Eye (tissue), 1 donor: ENCODE measurements at regions not wholly inside any gene's neighbourhood (a gene's known extent, or its start where the extent isn't known, plus 50 kb on each side); places are given as distances from the start of the nearest gene placed in this dataset.

Source experiments
- DNase-seq: peaks from one replicate; pipeline ENCODE4 v3.0.0-alpha.2; 2015

DNA sequence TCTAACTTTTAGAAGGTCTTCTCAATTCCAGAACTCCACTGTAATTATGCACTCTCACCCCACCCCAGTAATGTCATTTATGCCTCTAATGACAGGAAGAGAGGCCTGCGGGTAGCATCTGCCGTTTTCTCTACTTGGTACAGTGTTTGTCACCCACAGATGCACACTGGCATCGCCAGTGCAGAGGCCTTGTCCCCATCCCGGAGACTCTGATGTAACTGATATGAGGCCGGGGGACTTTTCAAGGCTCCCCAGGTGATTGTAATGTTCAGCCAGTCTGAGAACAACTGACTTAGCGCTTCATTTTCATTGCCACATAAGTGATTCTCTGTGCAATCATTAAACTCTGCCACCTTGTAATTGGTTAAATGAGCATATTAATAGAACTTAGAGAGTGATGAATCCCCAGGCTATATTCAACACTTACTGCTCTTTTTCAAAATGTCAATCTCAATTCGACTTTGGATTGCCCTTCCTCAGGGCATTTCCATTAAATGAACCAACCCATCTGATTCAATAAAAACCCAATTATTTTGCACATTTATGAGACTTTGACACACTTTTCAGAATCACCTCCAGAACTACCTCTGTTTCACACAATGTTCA, 113.2 kb downstream of the HERPUD2 start:
- DNase-seq, result no peak

DNA sequence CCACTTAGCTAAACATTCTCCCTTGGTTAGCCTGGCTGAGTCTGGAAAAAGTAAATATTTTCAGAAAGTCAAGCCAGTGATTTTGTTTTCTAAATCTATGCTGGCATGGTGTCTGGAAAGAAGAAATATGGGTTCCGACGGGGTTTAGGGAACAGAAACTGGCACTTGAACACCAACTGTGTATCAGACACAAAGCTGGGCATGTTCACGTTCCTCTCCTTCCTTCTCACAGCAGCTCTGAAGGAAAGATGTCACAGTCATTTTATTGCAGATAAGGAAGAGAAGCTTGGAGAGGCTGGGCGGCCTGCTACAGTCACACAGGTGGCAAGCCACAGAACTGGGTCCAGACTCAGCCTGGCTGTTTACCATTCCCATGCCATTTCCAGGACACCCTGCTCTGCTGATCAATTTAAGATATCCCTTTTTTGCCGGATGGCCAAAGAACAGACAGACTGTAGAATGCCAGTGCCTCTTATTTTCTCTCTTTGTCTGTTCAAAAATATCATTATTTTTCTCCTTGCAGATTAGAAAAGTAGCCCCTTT, 118.8 kb downstream of the HERPUD2 start:
- no peak for DNase-seq

DNA sequence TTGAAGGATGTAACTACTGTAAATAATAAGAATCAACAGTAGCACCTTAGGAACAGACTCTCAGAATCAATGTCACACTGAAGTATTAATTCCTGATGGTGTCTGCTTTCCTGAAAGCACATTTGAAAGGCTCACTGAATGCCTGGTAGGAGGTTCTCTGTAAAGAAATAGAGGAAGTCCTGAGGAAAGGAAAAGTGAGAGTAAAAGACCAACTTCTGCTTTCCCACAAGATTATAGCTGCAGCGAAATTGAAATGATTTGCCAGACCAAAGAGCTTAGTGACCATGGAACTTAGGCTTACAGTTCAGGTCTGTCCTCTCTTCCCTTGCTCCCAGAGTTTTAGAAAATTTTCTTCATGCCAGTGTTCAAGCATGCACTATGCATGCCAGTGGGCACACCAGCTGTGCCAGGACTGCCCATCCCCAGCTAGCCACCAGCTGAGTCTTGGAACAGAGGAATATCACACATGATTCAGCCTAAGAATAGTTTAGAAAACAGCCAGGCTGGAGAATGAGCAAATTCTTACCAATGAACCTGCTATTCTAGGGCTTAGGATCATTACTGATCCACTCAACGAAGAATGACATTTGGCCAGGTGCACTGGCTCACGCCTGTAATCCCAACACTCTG, 123.2 kb downstream of the HERPUD2 start:
- no peak for DNase-seq

DNA sequence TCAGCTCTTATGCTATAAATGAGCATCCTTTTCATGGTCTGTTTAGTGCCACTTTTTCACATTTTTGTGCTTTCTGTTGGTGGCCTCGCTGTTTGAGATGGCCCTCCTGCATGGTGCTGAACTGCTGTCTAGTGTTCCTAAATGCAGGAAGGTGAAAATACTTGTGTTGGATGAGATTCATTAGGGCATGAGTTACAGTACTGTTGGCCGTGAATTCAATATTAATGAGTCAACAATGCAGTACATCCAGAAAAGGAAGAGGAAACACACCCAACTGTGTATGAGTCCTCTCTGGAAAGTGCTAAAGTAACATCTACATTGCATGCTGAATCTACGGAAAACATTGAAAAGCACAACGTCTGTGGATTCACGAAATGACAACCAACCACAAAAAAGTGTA, 124.0 kb downstream of the HERPUD2 start:
- no peak for DNase-seq

DNA sequence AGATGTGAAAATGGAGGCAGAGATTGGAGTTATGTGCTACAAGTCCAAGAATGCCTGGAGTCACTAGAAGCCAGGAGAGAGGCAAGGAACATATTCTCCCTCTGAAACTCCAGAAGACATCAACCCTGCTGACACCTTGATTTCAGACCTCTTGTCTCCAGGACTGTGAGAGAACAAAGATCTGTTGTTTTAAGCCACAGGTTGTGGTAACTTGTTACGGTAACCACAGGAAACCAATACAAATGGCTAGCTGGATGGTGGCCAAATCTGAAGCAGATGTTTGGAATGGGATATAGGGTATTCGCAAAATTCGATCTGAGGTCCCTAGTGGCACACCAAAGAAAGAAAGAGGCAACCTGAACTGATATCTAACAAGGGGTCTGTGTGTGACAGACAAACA, 129.0 kb downstream of the HERPUD2 start:
- DNase-seq, result no peak

DNA sequence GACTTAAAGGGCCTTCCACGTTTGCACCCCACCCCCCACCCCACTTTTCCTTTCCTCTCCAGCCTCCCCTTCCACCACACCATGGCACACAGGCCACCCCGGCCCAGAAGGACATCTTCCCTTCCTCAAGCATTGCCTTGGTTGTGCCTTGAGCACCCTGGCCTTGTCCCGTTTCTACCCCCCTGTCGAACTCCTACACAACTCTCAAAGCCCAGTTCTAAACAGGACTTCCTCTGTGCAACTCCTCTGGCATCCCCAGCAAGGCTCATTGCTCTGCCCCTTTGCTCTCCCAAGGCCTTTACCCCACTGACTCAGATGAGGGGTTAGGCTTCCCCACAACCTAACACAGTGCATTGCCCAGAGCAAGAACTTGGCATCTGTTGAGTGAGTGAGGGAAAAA, 136.1 kb downstream of the HERPUD2 start:
- no peak for DNase-seq

DNA sequence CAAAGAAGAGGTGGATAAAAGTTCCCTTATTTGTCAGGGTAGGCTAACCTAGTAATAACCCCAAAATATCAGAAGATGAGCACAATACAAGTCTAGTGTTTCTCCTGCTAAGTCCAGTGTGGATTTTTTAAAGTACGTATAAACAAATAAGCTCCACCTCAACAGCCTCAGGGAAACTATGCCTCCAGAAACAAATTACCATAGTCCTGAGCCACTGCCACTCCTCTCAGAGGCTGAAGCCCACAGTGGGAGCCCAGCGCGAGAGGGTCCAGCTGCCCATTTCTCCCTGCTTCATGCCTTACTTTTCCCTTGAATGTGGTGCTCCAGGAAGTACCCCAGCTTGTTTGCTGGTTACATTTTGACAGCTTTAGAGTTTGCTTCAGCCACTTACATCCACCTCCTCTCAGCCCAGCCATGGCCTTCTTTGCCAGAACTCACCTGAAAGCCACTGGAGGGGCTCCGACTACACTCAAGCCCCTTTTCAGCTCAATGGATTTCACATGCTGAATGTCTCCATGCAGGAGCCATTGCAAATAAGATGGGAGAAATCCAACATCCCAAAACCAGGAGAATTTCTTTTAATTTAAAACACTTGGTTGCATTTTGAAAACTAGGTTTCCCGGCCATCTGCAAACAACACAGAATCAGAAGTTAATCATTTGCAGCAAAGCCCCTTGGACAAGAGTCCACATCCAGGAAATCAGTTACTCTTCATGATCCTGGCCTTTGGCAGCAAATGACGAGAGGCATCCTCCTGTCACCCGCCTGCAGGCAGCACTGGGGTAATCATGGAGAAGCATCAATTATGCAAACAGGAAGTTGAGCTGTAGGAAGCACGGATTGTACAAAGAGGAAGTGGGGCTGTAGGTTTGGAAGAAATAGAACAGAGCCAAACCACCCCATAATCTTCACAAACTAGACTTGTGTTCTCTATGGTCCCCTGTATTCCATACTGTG, 138.1 kb downstream of the HERPUD2 start:
- DNase-seq, result no peak

DNA sequence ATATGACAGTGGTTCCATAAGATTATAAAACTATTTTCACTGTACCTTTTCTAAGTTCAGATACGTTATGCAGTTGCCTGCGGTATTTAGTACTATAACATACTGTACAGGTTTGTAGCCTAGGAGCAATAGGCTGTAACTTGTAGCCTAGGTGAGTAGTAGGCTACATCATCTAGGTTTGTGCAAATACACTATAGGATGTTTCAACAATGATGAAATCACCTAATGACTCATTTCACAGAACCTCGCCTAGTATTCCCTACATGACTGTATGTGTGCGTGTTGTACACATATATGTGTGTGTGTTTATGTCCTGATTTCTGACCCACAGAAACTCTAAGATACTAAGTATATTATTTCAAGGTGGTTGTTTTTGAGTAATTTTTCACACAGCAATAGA, 139.0 kb downstream of the HERPUD2 start:
- no peak for DNase-seq

DNA sequence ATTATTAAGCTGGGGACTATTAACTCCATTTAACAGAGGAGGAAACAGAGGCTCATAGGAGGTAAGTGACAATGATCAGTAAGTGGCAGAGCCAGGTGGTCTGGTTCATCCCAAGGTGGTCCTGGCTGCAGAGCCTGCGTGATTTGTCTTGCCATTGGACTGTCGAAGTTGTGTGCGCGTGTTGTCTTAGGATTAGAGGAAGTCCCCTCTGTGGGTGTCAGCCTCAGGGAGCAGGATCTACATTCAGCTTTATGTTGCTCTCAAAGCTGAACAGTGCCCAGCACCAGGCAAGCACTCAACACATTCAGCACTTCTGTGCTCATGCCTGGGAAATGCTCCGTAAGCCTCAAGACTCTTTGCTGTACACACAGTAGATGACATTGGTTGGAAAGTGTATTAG, 139.5 kb downstream of the HERPUD2 start:
- no peak for DNase-seq

DNA sequence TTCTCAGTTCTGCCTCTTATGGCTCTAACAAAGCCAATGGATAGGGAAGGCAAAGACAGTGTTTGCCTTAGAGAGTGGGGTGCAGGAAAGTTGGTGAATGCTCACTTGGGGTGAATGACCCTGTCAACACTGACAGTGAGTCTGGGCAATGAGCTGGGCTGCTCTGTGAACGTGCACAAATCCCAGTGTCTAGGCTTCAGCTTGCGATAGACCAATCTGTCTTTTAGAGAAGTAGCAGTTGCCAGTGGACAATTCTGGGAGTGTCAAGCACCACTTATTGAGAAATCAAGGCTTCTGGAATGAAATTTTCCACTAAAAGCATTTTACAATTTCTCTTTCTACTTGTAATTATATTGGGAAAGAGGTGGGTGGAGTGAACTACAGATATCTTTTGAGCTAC, 141.4 kb downstream of the HERPUD2 start:
- no peak for DNase-seq

DNA sequence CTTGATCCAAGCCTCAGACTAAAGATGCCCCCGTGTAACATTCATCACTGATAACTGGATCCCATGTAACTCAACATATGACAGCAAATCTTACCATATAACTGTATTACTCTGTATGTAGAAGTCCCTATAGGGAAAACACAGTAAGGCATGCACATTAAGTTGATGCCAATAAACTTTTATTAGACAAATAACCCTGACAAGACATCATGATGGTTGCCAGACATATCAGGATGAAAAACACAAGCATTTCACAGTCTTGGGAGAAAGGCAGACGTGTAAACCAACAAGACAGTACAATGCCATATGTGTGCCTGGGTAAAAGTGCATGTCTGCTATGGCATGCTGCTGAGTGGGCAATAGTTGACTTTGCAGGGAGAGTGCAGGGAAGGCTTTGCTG, 142.2 kb downstream of the HERPUD2 start:
- DNase-seq, result no peak

DNA sequence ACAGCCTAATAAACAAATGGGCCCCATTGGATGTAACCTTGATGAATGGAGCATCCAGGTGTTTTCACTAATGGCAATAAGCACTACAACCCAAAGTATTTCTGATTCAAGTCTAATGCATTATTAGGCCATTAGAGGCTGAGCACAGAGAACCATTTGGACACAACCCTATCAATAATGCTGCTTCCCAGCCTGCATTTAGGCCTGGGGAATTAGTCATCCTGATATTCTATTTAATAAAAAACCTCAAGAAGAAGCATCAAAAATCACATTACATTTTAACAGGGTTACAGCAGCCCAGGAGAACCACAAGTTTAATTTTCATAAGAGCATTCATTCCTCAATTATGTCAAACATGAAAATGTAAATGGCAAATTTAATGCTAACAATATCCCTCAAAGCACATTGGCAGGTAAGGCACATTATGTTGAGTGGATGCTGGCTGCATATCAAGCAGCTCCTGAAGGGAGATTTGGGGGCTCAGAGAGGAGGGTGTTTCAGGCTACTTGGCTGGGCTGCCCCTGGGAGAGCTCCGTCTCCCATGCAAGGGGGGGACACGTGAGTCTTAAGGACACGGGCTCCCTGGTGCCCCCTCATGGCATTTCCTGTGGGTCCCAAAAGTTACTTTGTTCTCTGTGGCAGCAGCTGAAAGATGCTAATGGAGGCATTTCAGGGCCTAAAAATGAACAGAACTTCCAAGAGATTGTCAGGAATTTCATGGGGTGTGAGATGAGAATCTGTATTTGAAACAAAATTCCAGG, 143.4 kb downstream of the HERPUD2 start:
- no peak for DNase-seq

DNA sequence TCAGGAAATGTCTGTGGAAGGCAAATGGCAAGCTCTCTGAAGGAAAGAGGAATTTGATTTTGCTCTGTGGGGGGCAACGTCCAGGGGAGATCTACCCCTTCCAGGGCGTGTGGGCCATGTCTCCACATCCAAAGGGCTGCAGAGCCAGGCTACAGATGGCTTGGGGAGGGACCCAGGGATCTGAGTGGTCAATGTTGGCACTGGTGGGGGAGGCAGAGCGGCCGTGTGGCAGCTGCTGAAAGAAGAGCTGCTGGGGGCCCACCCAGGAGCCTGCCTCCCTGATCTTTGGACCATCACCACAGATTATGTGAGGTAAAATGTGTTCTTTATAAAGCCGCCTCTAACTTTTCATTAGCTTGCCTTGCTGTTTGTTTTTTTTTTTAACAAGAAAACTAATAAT, 144.1 kb downstream of the HERPUD2 start:
- no peak for DNase-seq

DNA sequence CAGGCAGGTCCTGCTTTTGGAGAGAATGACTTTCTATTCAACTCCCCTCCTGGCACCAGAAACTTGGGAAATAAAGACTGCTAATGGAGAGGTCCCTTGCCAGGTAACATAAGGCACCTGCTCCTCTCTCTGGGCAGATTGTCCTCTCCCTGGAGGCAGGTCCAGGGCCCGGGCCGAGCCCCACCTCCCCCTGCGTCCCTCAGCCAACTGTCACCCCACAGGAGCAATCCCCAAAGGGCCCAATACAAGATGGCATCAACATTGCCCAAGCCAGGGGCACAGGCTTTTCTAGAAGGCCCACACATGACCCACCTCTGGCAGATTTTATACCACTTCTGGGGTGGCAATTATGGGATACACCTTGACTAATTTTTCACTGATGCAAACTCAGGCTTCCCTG, 145.2 kb downstream of the HERPUD2 start:
- DNase-seq, result no peak

DNA sequence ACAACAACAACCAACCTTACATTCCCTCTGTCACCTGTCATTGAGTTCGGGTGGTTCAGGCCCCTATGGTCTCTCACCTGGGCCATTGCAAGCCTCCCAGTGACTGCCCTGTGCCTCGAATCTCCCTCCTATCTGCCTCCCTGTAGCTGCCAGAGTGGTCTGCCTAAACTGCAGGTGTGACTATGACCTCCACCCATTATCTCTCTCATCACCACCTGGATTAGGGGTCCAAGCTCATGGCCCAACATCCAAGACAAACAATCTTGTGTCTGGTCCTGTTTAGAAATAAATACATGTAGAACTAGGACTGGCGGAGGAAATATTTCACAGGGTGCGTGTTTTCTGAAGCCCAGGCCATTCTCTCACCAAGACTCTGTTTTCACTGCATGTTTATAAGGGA, 146.6 kb downstream of the HERPUD2 start:
- no peak for DNase-seq

DNA sequence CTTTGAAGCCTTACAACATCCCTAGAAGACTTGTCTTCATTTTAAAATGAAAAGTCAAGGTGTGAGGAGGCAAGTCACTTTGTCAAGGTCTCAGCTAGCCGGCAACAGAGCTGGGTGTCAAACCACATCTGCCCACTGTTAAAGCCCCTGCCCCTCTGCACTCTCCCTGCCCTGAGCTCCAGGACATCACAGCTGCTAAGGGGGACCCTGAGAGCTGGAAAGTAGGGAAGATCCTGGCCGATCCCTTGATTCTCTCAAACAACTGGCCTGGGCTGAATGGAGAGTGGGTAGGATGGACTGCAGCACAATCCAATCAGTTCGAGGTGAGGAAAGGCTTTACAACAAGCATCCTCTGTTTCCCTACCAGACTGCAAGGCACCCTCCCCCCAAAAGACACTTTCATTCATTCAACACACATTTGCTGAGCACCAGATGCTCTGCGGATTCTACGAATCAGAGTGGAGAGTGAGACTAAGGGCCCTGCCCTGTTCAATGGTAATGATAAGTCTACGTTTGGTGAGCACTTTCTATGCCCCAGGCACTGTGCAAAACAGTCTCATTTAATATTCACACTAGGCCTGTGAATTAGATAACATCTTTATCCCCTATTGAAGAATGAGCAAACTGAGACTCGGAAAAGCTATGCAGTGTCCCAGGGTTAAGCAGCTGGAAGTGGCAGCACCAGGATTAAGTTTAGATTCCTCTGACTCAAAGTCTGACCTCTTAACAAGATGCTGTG, 148.1 kb downstream of the HERPUD2 start:
- DNase-seq, result no peak

DNA sequence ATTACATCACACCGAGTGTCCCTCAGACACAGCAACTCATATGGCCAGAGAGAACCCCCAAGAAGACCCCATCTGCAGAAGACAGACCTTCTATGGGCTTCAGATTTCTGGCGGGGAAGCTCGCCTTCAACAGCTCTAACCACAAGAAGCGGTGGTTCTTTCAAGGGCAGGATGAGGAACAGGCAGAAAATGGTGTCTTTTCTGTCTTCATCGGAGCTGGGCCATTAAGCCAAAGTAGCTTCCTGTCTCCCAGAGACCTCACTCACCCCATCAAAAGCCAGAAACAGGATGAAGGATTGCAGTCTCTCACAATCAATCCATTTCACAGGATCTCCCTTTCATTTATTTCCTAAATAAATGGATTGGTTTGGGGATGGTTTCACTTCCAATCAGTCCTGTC, 149.1 kb downstream of the HERPUD2 start:
- no peak for DNase-seq

DNA sequence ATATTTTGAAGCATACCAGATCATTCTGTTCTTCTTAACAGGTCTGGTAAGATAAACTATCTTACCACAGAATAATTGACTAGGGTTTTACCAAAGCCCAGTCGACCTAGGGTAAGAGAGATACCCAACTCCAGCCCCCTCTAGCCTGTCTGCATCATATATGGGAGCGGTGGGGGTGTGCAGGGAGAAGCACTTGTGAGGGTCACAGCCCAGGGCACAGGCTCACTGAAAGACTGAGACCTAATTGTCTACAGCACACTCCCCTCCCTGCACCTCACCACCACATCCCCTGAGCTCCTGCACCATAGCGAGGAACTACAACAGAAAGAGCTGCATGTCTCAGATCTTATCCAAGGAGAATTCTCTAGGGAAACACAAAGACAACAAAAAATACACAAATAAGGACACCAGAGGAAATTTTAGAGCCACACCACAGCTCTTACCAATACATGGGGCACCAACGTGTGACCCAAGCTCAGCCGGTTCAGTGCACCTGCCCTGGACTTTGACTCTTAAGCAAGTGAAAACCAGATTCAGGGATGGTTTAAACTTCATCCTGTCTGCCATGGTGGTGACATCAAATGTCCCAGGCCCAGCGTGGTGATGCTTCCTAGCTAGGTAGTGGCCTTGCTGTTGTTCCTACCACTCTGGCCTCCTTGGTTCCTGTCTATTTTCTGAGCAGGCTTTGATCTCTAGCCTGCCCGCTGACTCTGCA, 150.8 kb downstream of the HERPUD2 start:
- DNase-seq, result no peak

DNA sequence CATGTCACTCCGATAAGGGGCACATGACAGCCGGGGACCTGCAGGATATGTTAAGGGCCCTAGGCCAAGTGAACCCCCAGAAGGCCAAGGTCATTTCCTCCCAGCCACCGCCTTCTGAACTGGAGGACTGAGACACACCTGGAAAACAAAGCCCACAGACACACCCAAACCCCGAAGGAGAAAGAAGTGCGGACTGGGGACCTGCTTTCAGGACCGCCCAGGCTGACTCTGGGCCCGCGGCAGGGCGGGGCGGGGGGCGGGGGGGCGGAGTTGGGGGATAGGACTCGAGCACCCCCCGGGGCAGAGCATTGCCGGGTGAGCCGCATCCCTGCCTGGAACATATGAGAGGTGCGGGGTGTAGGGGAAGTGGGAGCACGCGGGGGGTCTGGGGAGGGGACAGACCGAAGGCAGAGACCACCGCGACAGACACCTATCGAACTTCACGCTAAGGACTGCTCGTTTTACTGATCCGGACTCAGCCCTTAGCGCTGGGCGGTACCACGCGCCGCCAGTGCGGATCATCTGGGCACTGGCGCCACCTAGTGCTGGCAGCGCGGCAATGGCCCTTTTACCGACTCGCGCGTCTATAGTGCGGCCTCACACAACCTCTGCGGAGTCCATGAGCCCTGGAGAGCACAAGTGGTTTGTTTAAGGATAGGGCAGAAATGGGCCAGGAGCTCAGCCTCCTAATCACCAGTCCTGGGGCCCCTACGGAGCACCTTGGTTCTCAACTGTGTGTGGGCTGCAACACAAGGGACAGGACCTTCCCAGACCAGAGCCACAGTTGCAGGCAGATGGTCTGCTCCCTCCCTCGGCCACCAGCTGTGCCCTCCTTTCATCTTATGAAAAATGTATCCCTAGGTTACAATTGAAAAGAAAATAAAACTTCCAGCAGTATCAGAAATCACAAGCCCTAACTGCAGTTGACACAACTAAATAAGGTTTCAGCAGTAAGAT, 157.6 kb downstream of the HERPUD2 start:
- peak; percentile 93 for DNase-seq

DNA sequence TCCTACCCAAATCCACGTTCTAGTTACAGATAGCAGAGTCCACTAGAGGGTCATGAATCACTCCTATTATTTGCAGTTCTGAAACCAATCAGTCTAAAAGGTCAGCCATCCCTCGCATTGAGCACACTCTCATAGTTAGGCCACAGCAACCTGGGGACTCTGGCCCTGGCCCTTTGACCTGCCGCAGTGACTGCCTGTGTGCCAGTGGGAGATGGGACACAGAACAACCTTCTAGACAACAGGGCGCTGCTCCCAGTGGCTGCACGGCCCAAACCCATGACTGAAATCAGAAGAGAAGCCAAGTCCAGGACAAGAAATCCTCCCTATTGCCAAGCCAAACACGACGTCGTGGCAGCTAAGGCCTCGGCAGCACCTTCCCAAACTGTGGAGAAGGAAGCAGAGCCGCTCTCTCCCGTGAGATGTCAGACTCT, 158.5 kb downstream of the HERPUD2 start:
- DNase-seq, result no peak
